Neural progenitor cell (in vitro differentiated cells): ENCODE measurements at regions not wholly inside any gene's neighbourhood (a gene's known extent, or its start where the extent isn't known, plus 50 kb on each side); places are given as distances from the start of the nearest gene placed in this dataset.

Source experiments
- DNase-seq: peaks from one replicate; pipeline ENCODE4 v3.0.0-alpha.2; 2016; ENCODE audit warnings: low spot score
- H2AFZ ChIP-seq: fragments of 200-600 bp; sonication (generic); replicated peaks from 2 replicates; pipeline ENCODE4 v1.6.1; 2016; ENCODE audit warnings: antibody characterized with exemption
- H3F3A ChIP-seq: fragments of 200-600 bp; sonication (generic); 2 replicates; pipeline ENCODE4 v1.6.1; 2016; ENCODE audit warnings: antibody characterized with exemption, low read depth
- H3K27ac ChIP-seq: fragments of 200-600 bp; sonication (generic); 2 replicates; pipeline ENCODE4 v1.5.1; 2016; ENCODE audit warnings: mild to moderate bottlenecking
- H3K27me3 ChIP-seq: fragments of 200-600 bp; sonication (generic); 2 replicates; pipeline ENCODE4 v1.6.1; 2016; ENCODE audit warnings: mild to moderate bottlenecking, moderate library complexity
- H3K36me3 ChIP-seq: fragments of 200-600 bp; sonication (generic); 2 replicates; pipeline ENCODE4 v1.5.1; 2016
- H3K4me1 ChIP-seq: fragments of 200-600 bp; sonication (generic); 2 replicates; pipeline ENCODE4 v1.6.1; 2016; ENCODE audit warnings: mixed run types
- H3K4me2 ChIP-seq: fragments of 200-600 bp; sonication (generic); 2 replicates; pipeline ENCODE4 v1.6.1; 2016
- H3K4me3 ChIP-seq: fragments of 200-600 bp; sonication (generic); 2 replicates; pipeline ENCODE4 v1.5.1; 2016
- H3K79me2 ChIP-seq: fragments of 200-600 bp; sonication (generic); 2 replicates; pipeline ENCODE4 v1.6.1; 2016; ENCODE audit warnings: low read depth
- H3K9ac ChIP-seq: fragments of 200-600 bp; sonication (generic); 2 replicates; pipeline ENCODE4 v1.6.1; 2016
- H3K9me3 ChIP-seq: fragments of 200-600 bp; sonication (generic); 2 replicates; pipeline ENCODE4 v1.5.1; 2016; ENCODE audit warnings: low read depth
- H4K20me1 ChIP-seq: fragments of 200-600 bp; sonication (generic); 2 replicates; pipeline ENCODE4 v1.6.1; 2016; ENCODE audit warnings: low read depth
- H3K27ac Mint-ChIP-seq: 3 replicates; pipeline ENCODE4 v1.8.0; 2021; ENCODE audit warnings: mixed read lengths
- H3K27me3 Mint-ChIP-seq: 2 replicates; pipeline ENCODE4 v1.8.0; 2022; ENCODE audit warnings: low read depth, mild to moderate bottlenecking, inconsistent platforms, moderate library complexity, mixed read lengths; ENCODE audit not compliant: insufficient read depth
- H3K36me3 Mint-ChIP-seq: 3 replicates; pipeline ENCODE4 v1.8.0; 2021; ENCODE audit warnings: mixed read lengths
- H3K4me1 Mint-ChIP-seq: 3 replicates; pipeline ENCODE4 v1.8.0; 2021; ENCODE audit warnings: mixed read lengths
- H3K4me3 Mint-ChIP-seq: 3 replicates; pipeline ENCODE4 v1.8.0; 2021; ENCODE audit warnings: mild to moderate bottlenecking, moderate library complexity, mixed read lengths
- H3K9me3 Mint-ChIP-seq: 3 replicates; pipeline ENCODE4 v1.8.0; 2020; ENCODE audit warnings: mixed read lengths
- CTCF ChIP-seq: fragments of 200-600 bp; sonication (generic); IDR thresholded peaks from 2 replicates; pipeline ENCODE4 v1.5.1; 2017; ENCODE audit warnings: antibody characterized with exemption, mild to moderate bottlenecking
- EZH2 ChIP-seq: fragments of 200-600 bp; sonication (generic); IDR thresholded peaks from 2 replicates; pipeline ENCODE4 v1.6.1; 2017; ENCODE audit warnings: antibody characterized with exemption, mild to moderate bottlenecking, moderate library complexity
- EZH2phosphoT487 ChIP-seq: fragments of 200-600 bp; sonication (generic); IDR thresholded peaks from 2 replicates; pipeline ENCODE4 v1.6.1; 2017; ENCODE audit warnings: antibody characterized with exemption

DNA sequence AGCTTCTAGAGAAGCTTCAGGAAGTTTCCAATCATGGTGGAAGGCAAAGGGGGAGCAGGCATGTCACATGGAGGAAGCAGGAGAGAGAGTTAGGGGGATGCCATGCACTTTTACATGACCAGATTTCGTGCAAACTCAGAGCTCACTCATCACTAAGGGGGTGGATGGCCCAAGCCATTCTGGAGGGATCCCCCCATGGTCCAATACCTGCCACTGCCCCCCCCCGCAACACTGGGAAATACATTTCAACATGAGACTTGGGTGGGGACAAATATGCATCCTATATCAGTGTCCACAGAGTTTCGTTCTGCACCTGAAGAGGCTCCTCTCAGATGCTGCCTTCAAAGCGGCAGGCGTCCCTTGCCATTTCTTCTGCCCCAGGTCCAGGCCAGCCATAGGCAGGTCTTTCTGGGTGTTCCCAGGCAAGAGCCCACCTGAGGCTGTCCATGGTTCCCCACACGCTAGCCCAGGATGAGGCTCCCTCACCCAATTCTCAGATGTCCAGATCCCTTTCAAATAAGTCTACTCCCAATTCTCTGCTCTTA, 1344.3 kb downstream of the TBC1D22A start:
- no peaks in the 10 kb centered on the region for H3K4me1 ChIP-seq
- Mint-ChIP-seq H3K27me3 (peaks cover 11% of the 10 kb centered on the region), H3K4me1 (peaks cover 11% of the 10 kb centered on the region), H3K27ac (no peak overlapping the region), H3K4me3 (no peak overlapping the region), H3K9me3 (peaks cover 9% of the 10 kb centered on the region), H3K36me3 (no peaks in the 10 kb centered on the region)
- H3K4me2 ChIP-seq: no peak overlapping the region
- no peak overlapping the region for H2AFZ ChIP-seq
- no peak overlapping the region for H3K27ac ChIP-seq
- no peaks in the 10 kb centered on the region for H4K20me1 ChIP-seq
- TF ChIP-seq CTCF: no peak
- TF ChIP-seq EZH2phosphoT487: no peak
- no peak for TF ChIP-seq EZH2
- no peak overlapping the region for H3K9ac ChIP-seq
- H3K4me3 ChIP-seq: no peak overlapping the region
- no peaks in the 10 kb centered on the region for H3F3A ChIP-seq
- no peaks in the 10 kb centered on the region for H3K36me3 ChIP-seq
- H3K79me2 ChIP-seq: no peaks in the 10 kb centered on the region
- no peaks in the 10 kb centered on the region for H3K27me3 ChIP-seq
- no peaks in the 10 kb centered on the region for H3K9me3 ChIP-seq
- DNase-seq: no peak

DNA sequence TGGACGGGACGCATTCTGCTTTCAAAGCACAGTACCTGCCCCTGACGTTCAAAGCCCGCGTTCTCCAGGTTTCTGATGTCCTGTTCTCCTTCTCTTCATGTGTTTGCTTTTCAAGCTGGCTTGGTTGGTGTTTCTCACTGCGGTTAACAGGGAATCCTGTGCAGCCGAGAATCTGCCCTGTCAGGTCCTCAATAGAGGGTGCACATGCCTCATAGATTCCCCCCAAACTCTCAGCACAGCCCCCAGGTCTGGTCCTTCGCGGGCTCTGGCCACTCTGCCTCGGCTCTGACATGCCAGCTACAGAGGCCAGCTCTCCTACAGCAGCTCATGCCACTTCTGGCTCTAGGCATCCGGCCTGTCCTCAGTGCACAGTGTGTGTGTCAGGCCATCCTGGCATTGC, 1343.8 kb downstream of the TBC1D22A start:
- Mint-ChIP-seq H3K27me3 (peaks cover 11% of the 10 kb centered on the region), H3K36me3 (no peaks in the 10 kb centered on the region), H3K4me3 (no peak overlapping the region), H3K4me1 (peaks cover 11% of the 10 kb centered on the region), H3K27ac (no peak overlapping the region), H3K9me3 (peaks cover 9% of the 10 kb centered on the region)
- no peak for TF ChIP-seq CTCF
- no peak for TF ChIP-seq EZH2
- Histone ChIP-seq H3F3A (no peaks in the 10 kb centered on the region), H3K4me1 (no peaks in the 10 kb centered on the region), H3K9me3 (no peaks in the 10 kb centered on the region), H3K27ac (no peak overlapping the region), H3K27me3 (no peaks in the 10 kb centered on the region), H4K20me1 (no peaks in the 10 kb centered on the region), H3K4me2 (no peak overlapping the region), H3K4me3 (no peak overlapping the region), H3K9ac (no peak overlapping the region), H2AFZ (no peak overlapping the region), H3K36me3 (no peaks in the 10 kb centered on the region), H3K79me2 (no peaks in the 10 kb centered on the region)
- DNase-seq: no peak

- H3K4me1 Mint-ChIP-seq: peaks cover 14% of the 10 kb centered on the region
Observed at GRCh38 chr22:48105259-48105658, 1342.8 kb downstream of the TBC1D22A start.

More at GRCh38 chr22:48105259-48105658, 1342.8 kb downstream of the TBC1D22A start:
- Histone ChIP-seq H3K4me3 (no peak overlapping the region), H3K27me3 (no peaks in the 10 kb centered on the region), H3K79me2 (no peaks in the 10 kb centered on the region), H3K9me3 (no peaks in the 10 kb centered on the region), H3K36me3 (no peaks in the 10 kb centered on the region), H2AFZ (no peak overlapping the region), H3K27ac (no peak overlapping the region), H3K9ac (no peak overlapping the region), H3F3A (no peaks in the 10 kb centered on the region), H3K4me2 (no peak overlapping the region), H3K4me1 (no peaks in the 10 kb centered on the region), H4K20me1 (no peaks in the 10 kb centered on the region)
- no peak for DNase-seq
- Mint-ChIP-seq H3K4me3 (no peak overlapping the region), H3K9me3 (peaks cover 11% of the 10 kb centered on the region), H3K27ac (no peak overlapping the region), H3K27me3 (peaks cover 10% of the 10 kb centered on the region), H3K36me3 (no peaks in the 10 kb centered on the region)
- TF ChIP-seq EZH2phosphoT487 (no peak), EZH2 (no peak), CTCF (no peak)
